K562 (cell line): ENCODE measurements at regions not wholly inside any gene's neighbourhood (a gene's known extent, or its start where the extent isn't known, plus 50 kb on each side); places are given as distances from the start of the nearest gene placed in this dataset.

Source experiments
- ARNT ChIP-seq, 2 experiments: fragments of 450-650 bp; IDR thresholded peaks; 2 replicates each; pipeline ENCODE4 v1.6.1; 2016; ENCODE audit warnings: mild to moderate bottlenecking in 1 of 2
- RAD21 ChIP-seq, 2 experiments: fragments of 250-450 bp in 1 of 2; fragments of 450-650 bp in 1 of 2; sonication (Bioruptor Pico) in 1 of 2; formaldehyde crosslinking in 1 of 2; IDR thresholded peaks in 1 of 2; conservative IDR thresholded peaks in 1 of 2; 2 replicates each; pipeline versions ENCODE4 v1.4.0 to v1.8.0; 2020 to 2022; ENCODE audit warnings: mild to moderate bottlenecking in 2 of 2, moderate library complexity in 1 of 2
- ZBED1 ChIP-seq: IDR thresholded peaks from 2 replicates; pipeline ENCODE4 v1.6.1; 2014
- TF ChIP-seq, protein P1 (sequence below): fragments of 450-650 bp; IDR thresholded peaks from 2 replicates; pipeline ENCODE4 v1.6.1; 2016; ENCODE audit warnings: borderline replicate concordance
- TF ChIP-seq, protein P2 (sequence below): fragments of 450-650 bp; formaldehyde crosslinking; IDR thresholded peaks from 2 replicates; pipeline ENCODE4 v1.4.0; 2020; ENCODE audit warnings: mild to moderate bottlenecking, moderate library complexity
- TF ChIP-seq, protein P3 (sequence below), 2 experiments: fragments of 450-650 bp; IDR thresholded peaks; 2 replicates each; pipeline ENCODE4 v1.6.1; 2016; ENCODE audit warnings: mild to moderate bottlenecking in 2 of 2, borderline replicate concordance in 1 of 2, low read depth in 1 of 2, moderate library complexity in 1 of 2
- TF ChIP-seq, protein P4 (sequence below): sonication (generic); formaldehyde crosslinking; IDR thresholded peaks from 2 replicates; pipeline ENCODE4 v1.8.1; 2023; ENCODE audit warnings: mild to moderate bottlenecking, missing genetic modification reagents

DNA sequence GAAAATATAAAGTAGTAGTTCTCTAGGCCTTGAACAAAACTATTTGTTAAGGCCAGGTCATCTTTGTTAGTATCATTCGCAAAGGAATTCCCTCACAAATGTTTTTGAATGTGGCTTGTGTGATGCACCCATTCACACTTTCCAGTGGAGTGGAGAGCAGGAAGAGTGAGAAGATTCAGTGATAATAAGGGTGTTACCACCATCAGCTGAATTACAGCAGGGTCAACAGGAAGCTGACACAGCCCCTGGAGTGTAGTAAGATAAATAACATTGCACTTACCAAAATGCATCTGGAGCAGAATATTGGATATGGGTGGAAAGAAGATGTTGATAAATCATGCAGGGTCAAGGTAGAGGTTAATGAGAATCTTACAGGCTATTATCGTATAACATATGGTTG, 231.0 kb downstream of the DSC3 start (continued):
- TF ChIP-seq, protein P1, sequence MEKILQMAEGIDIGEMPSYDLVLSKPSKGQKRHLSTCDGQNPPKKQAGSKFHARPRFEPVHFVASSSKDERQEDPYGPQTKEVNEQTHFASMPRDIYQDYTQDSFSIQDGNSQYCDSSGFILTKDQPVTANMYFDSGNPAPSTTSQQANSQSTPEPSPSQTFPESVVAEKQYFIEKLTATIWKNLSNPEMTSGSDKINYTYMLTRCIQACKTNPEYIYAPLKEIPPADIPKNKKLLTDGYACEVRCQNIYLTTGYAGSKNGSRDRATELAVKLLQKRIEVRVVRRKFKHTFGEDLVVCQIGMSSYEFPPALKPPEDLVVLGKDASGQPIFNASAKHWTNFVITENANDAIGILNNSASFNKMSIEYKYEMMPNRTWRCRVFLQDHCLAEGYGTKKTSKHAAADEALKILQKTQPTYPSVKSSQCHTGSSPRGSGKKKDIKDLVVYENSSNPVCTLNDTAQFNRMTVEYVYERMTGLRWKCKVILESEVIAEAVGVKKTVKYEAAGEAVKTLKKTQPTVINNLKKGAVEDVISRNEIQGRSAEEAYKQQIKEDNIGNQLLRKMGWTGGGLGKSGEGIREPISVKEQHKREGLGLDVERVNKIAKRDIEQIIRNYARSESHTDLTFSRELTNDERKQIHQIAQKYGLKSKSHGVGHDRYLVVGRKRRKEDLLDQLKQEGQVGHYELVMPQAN = no peak
- TF ChIP-seq, protein P2, sequence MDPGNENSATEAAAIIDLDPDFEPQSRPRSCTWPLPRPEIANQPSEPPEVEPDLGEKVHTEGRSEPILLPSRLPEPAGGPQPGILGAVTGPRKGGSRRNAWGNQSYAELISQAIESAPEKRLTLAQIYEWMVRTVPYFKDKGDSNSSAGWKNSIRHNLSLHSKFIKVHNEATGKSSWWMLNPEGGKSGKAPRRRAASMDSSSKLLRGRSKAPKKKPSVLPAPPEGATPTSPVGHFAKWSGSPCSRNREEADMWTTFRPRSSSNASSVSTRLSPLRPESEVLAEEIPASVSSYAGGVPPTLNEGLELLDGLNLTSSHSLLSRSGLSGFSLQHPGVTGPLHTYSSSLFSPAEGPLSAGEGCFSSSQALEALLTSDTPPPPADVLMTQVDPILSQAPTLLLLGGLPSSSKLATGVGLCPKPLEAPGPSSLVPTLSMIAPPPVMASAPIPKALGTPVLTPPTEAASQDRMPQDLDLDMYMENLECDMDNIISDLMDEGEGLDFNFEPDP (CRISPR knock-in tag) = no peak
- TF ChIP-seq, protein P3, sequence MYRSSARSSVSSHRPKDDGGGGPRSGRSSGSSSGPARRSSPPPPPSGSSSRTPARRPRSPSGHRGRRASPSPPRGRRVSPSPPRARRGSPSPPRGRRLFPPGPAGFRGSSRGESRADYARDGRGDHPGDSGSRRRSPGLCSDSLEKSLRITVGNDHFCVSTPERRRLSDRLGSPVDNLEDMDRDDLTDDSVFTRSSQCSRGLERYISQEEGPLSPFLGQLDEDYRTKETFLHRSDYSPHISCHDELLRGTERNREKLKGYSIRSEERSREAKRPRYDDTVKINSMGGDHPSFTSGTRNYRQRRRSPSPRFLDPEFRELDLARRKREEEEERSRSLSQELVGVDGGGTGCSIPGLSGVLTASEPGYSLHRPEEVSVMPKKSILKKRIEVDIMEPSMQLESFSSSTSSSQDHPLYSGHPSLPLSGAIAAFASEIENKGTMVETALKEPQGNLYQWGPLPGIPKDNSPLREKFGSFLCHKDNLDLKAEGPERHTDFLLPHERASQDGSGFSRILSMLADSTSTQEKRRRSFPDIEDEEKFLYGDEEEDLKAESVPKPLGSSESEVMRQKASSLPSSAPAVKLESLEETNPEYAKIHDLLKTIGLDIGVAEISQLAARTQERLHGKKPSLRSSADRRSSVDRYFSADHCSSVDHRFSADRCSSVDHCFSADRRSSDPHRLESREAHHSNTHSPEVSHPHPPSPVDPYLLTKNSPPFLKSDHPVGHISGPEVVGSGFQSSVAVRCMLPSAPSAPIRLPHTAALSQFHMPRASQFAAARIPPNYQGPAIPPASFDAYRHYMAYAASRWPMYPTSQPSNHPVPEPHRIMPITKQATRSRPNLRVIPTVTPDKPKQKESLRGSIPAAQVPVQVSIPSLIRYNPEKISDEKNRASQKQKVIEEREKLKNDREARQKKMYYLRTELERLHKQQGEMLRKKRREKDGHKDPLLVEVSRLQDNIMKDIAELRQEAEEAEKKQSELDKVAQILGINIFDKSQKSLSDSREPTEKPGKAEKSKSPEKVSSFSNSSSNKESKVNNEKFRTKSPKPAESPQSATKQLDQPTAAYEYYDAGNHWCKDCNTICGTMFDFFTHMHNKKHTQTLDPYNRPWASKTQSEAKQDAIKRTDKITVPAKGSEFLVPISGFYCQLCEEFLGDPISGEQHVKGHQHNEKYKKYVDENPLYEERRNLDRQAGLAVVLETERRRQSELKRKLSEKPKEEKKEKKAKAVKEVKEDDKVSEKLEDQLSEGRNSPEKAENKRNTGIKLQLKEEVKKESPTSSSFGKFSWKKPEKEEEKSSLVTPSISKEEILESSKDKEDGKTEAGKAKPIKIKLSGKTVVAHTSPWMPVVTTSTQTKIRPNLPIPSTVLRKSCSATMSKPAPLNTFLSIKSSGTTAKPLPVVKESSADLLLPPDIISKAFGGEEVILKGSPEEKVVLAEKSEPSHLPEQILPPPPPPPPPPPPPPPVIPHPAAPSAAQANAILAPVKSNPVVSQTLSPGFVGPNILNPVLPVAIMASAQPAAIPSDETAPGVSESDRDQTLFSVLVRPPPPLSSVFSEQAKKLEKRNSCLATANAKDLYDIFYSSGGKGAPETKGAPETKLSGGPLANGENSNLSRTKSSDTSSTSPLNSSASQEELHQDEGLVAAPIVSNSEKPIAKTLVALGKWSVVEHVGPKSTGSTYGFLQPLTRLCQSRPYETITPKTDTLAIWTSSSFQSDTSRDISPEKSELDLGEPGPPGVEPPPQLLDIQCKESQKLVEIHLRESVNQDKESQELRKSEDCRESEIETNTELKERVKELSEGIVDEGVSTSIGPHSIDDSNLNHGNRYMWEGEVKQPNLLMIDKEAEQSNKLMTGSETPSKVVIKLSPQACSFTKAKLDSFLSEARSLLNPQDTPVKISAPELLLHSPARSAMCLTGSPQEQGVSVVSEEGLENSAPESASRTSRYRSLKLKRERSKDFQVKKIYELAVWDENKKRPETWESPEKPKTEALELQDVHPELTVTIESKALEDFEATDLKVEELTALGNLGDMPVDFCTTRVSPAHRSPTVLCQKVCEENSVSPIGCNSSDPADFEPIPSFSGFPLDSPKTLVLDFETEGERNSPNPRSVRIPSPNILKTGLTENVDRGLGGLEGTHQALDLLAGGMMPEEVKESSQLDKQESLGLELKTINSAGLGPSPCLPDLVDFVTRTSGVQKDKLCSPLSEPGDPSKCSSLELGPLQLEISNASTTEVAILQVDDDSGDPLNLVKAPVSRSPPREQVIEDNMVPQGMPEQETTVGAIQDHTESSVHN (IDR thresholded peaks at IDR 0.05; ENCODE audit: borderline replicate concordance in 1 of 2, low read depth in 1 of 2) = no peak
- no peak for TF ChIP-seq ARNT (IDR thresholded peaks at IDR 0.05)
- TF ChIP-seq, protein P4, sequence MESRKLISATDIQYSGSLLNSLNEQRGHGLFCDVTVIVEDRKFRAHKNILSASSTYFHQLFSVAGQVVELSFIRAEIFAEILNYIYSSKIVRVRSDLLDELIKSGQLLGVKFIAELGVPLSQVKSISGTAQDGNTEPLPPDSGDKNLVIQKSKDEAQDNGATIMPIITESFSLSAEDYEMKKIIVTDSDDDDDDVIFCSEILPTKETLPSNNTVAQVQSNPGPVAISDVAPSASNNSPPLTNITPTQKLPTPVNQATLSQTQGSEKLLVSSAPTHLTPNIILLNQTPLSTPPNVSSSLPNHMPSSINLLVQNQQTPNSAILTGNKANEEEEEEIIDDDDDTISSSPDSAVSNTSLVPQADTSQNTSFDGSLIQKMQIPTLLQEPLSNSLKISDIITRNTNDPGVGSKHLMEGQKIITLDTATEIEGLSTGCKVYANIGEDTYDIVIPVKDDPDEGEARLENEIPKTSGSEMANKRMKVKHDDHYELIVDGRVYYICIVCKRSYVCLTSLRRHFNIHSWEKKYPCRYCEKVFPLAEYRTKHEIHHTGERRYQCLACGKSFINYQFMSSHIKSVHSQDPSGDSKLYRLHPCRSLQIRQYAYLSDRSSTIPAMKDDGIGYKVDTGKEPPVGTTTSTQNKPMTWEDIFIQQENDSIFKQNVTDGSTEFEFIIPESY (CRISPR knock-in tag) = no peak
- TF ChIP-seq ZBED1 = no peak
- no peak for TF ChIP-seq RAD21 (CRISPR knock-in tag; conservative IDR thresholded peaks at IDR 0.05 in 1 of 2, IDR thresholded peaks at IDR 0.05 in 1 of 2)
